A673 (cell line): ENCODE measurements at regions not wholly inside any gene's neighbourhood (a gene's known extent, or its start where the extent isn't known, plus 50 kb on each side); places are given as distances from the start of the nearest gene placed in this dataset.

ENCODE experiments used
- EZH2 ChIP-seq: fragments of 200-600 bp; sonication (generic); IDR thresholded peaks from 2 replicates; pipeline ENCODE4 v1.6.1; 2017; ENCODE audit warnings: borderline replicate concordance, low read depth, mild to moderate bottlenecking, mixed read lengths, antibody characterized with exemption, low read length; ENCODE audit not compliant: poor library complexity, severe bottlenecking
- TF ChIP-seq, protein P1 (sequence below): fragments of 300-800, 200-600 bp; sonication (generic); conservative IDR thresholded peaks from 2 replicates; pipeline ENCODE4 v1.5.1; 2017; ENCODE audit warnings: low read depth, mild to moderate bottlenecking, antibody characterized with exemption, low read length, moderate library complexity, mixed read lengths

DNA sequence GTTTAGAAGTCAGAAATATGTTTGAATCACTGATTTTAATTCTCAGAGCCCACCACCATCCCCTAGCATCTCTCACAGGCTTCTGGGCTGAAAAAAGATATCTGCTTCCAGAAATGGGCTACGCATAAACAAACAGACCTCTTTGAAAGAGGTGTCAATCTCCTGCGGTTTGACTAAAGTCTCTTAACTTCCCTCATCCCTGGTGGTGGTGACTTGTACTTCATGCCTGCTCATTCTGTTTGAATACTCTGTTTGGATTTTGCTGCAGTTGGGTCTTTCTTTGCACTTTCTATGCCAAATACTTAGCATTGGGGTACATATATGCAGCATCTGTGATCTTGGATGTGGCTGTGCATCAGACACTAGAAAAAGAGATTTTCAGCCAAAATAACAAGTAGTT lies 157.2 kb upstream of the ATP10B start:
- TF ChIP-seq, protein P1, sequence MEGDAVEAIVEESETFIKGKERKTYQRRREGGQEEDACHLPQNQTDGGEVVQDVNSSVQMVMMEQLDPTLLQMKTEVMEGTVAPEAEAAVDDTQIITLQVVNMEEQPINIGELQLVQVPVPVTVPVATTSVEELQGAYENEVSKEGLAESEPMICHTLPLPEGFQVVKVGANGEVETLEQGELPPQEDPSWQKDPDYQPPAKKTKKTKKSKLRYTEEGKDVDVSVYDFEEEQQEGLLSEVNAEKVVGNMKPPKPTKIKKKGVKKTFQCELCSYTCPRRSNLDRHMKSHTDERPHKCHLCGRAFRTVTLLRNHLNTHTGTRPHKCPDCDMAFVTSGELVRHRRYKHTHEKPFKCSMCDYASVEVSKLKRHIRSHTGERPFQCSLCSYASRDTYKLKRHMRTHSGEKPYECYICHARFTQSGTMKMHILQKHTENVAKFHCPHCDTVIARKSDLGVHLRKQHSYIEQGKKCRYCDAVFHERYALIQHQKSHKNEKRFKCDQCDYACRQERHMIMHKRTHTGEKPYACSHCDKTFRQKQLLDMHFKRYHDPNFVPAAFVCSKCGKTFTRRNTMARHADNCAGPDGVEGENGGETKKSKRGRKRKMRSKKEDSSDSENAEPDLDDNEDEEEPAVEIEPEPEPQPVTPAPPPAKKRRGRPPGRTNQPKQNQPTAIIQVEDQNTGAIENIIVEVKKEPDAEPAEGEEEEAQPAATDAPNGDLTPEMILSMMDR, result no peak
- TF ChIP-seq EZH2, result no peak
